Kidney epithelial cell (primary cell): ENCODE measurements at regions not wholly inside any gene's neighbourhood (a gene's known extent, or its start where the extent isn't known, plus 50 kb on each side); places are given as distances from the start of the nearest gene placed in this dataset.

Experiments used
- DNase-seq: peaks from one replicate; pipeline ENCODE4 v3.0.0-alpha.2; 2010; ENCODE audit warnings: low read depth
- H3K27me3 ChIP-seq: 2 replicates; pipeline ENCODE4 v1.6.0; 2011; ENCODE audit warnings: low read length; ENCODE audit not compliant: control insufficient read depth, insufficient read depth
- H3K36me3 ChIP-seq: 2 replicates; pipeline ENCODE4 v1.5.1; 2011; ENCODE audit warnings: low read length; ENCODE audit not compliant: control insufficient read depth, insufficient read depth
- H3K4me3 ChIP-seq: 2 replicates; pipeline ENCODE4 v1.5.1; 2011; ENCODE audit warnings: low read depth, mild to moderate bottlenecking, control low read depth, low read length
- TF ChIP-seq, protein P1 (sequence below): IDR thresholded peaks from 2 replicates; pipeline ENCODE4 v1.5.1; 2011; ENCODE audit warnings: mild to moderate bottlenecking, moderate library complexity, low read length, control low read depth, inconsistent platforms; ENCODE audit not compliant: insufficient read depth, poor library complexity, severe bottlenecking

GRCh38 chr1:69513601-69514000 is 54.1 kb upstream of the LRRC7 start:
- TF ChIP-seq, protein P1, sequence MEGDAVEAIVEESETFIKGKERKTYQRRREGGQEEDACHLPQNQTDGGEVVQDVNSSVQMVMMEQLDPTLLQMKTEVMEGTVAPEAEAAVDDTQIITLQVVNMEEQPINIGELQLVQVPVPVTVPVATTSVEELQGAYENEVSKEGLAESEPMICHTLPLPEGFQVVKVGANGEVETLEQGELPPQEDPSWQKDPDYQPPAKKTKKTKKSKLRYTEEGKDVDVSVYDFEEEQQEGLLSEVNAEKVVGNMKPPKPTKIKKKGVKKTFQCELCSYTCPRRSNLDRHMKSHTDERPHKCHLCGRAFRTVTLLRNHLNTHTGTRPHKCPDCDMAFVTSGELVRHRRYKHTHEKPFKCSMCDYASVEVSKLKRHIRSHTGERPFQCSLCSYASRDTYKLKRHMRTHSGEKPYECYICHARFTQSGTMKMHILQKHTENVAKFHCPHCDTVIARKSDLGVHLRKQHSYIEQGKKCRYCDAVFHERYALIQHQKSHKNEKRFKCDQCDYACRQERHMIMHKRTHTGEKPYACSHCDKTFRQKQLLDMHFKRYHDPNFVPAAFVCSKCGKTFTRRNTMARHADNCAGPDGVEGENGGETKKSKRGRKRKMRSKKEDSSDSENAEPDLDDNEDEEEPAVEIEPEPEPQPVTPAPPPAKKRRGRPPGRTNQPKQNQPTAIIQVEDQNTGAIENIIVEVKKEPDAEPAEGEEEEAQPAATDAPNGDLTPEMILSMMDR: no peak
- DNase-seq: no peak

More at GRCh38 chr1:69513601-69514000, 54.1 kb upstream of the LRRC7 start:
- no peak overlapping the region for H3K4me3 ChIP-seq
- H3K27me3 ChIP-seq: no peaks in the 10 kb centered on the region
- H3K36me3 ChIP-seq: no peaks in the 10 kb centered on the region
